Naive thymus-derived CD4-positive, alpha-beta T cell (primary cell): ENCODE measurements at regions not wholly inside any gene's neighbourhood (a gene's known extent, or its start where the extent isn't known, plus 50 kb on each side); places are given as distances from the start of the nearest gene placed in this dataset.

Experiments
- ATAC-seq: fragments of 150-1000 bp; cut with Tn5 transposase; 2 replicates; pipeline ENCODE4 v1.10.0; 2021; ENCODE audit warnings: mild to moderate bottlenecking, moderate library complexity
- CTCF ChIA-PET: fragments of 350-600 bp; sonication (Branson Sonifier 250); formaldehyde crosslinking; loops from one replicate; lab custom pipeline; 2021; ENCODE audit warnings: antibody characterized with exemption; lab: Charles Lee
- POLR2A ChIA-PET: fragments of 350-600 bp; sonication (Branson Sonifier 250); formaldehyde crosslinking; loops from one replicate; lab custom pipeline; 2021; ENCODE audit warnings: antibody characterized with exemption, inconsistent platforms; lab: Charles Lee
- DNase-seq, 9 donors: peaks; one replicate each; pipeline versions ENCODE4 v3.0.0 to v3.0.0-alpha.2; 2020 to 2022; ENCODE audit warnings: mixed read lengths in 1 of 9
- H3K27ac ChIP-seq: one replicate; pipeline ENCODE4 v1.7.0; 2013; ENCODE audit warnings: mild to moderate bottlenecking, low read depth, low read length, moderate library complexity
- H3K27me3 ChIP-seq, 2 donors: one replicate each; pipeline ENCODE4 v1.7.0; 2013; ENCODE audit warnings: low read length in 2 of 2, mild to moderate bottlenecking in 2 of 2, moderate library complexity in 2 of 2; ENCODE audit not compliant: control insufficient read depth in 2 of 2, insufficient read depth in 2 of 2
- H3K36me3 ChIP-seq, 3 experiments: 1 replicate in 2 of 3; 2 replicates in 1 of 3; pipeline ENCODE4 v1.7.0; 2013; ENCODE audit warnings: low read length in 3 of 3, mild to moderate bottlenecking in 3 of 3, moderate library complexity in 1 of 3; ENCODE audit not compliant: insufficient read depth in 3 of 3, control insufficient read depth in 2 of 3
- H3K4me1 ChIP-seq, 2 donors: one replicate each; pipeline ENCODE4 v1.7.0; 2013; ENCODE audit warnings: low read length in 2 of 2, mild to moderate bottlenecking in 2 of 2, moderate library complexity in 1 of 2; ENCODE audit not compliant: control insufficient read depth in 2 of 2, insufficient read depth in 2 of 2
- H3K4me3 ChIP-seq: 2 replicates; pipeline ENCODE4 v1.7.0; 2013; ENCODE audit warnings: mild to moderate bottlenecking, low read length
- H3K9me3 ChIP-seq, 3 experiments: 1 replicate in 2 of 3; 2 replicates in 1 of 3; pipeline ENCODE4 v1.7.0; 2013; ENCODE audit warnings: low read length in 3 of 3; ENCODE audit not compliant: control insufficient read depth in 2 of 3
- H3K27ac Mint-ChIP-seq, 9 donors: one replicate each; pipeline ENCODE4 v1.8.0; 2020 to 2022; ENCODE audit warnings: mixed read lengths in 9 of 9, mild to moderate bottlenecking in 8 of 9, moderate library complexity in 5 of 9, inconsistent platforms in 2 of 9
- H3K27me3 Mint-ChIP-seq, 5 donors: one replicate each; pipeline ENCODE4 v1.8.0; 2021 to 2022; ENCODE audit warnings: mixed read lengths in 5 of 5, mild to moderate bottlenecking in 1 of 5
- H3K36me3 Mint-ChIP-seq, 5 donors: one replicate each; pipeline ENCODE4 v1.8.0; 2020 to 2022; ENCODE audit warnings: mixed read lengths in 5 of 5, mild to moderate bottlenecking in 3 of 5, inconsistent platforms in 1 of 5
- H3K4me1 Mint-ChIP-seq, 7 donors: one replicate each; pipeline ENCODE4 v1.8.0; 2020 to 2022; ENCODE audit warnings: mixed read lengths in 7 of 7, mild to moderate bottlenecking in 3 of 7, inconsistent platforms in 1 of 7
- H3K4me3 Mint-ChIP-seq, 10 donors: one replicate each; pipeline ENCODE4 v1.8.0; 2020 to 2022; ENCODE audit warnings: mild to moderate bottlenecking in 10 of 10, mixed read lengths in 10 of 10, moderate library complexity in 6 of 10, inconsistent platforms in 2 of 10
- H3K9me3 Mint-ChIP-seq, 11 donors: one replicate each; pipeline ENCODE4 v1.8.0; 2020 to 2022; ENCODE audit warnings: mixed read lengths in 11 of 11, mild to moderate bottlenecking in 4 of 11, inconsistent platforms in 1 of 11, moderate library complexity in 1 of 11
- intact Hi-C, 2 donors: fragments of 100-400 bp; cut with micrococcal nuclease; formaldehyde crosslinking; loops; one replicate each; pipeline ENCODE4 v1.15.1; 2023

DNA sequence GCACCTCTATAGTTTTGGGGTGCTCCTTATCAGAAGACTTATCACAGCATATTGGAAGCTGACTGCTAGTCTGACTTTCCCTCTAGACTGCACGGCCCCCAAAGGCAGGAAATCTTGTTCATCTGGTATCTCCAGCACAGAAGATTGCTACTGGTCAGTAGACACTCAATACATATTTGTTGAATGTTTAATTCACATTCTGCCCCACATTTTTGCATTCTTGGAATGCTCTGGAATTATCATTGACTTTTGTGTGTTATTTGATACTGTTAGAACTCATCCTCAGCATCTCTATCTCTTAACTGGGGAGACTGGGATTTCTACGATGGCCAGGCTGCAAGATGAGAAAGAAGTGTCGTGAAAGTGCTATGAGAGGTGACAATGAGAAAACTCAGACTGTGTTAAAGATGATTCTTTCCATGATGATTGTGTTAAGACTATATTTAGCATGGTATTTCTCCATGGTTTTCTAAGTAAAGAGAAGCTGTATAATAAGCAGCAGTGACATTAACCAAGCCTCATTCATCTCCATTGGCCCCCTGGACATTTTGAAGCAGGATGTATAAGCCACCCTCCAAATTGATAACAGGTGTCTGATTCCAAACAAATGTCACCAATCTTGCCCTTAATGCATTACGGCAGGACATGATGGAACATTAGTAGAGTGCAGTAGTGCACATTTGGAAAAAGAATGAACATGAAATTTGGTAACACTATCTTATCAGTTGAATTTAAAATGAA is 440.9 kb downstream of the RFC3 start:
- ATAC-seq (no peak), DNase-seq (no peak)
- H3K4me3 ChIP-seq: no peak overlapping the region
- no peaks in the 10 kb centered on the region for H3K4me1 ChIP-seq
- H3K9me3 ChIP-seq: no peaks in the 10 kb centered on the region
- no peaks in the 10 kb centered on the region for H3K36me3 ChIP-seq
- no peak overlapping the region for H3K27ac Mint-ChIP-seq
- no peak overlapping the region for H3K4me3 Mint-ChIP-seq
- no peaks in the 10 kb centered on the region for H3K27me3 ChIP-seq
- ChIA-PET POLR2A (no interaction called here), CTCF (no interaction called here)
- no peak overlapping the region for H3K27ac ChIP-seq
- H3K9me3 Mint-ChIP-seq: peaks cover 3 to 18% (median 6%) of the 10 kb centered on the region in 11 donors
- no peaks in the 10 kb centered on the region for H3K36me3 Mint-ChIP-seq
- peaks cover 0 to 5% (median 0%) of the 10 kb centered on the region in 7 donors for H3K4me1 Mint-ChIP-seq
- intact Hi-C loops: no loop called here
- H3K27me3 Mint-ChIP-seq: peaks cover 0 to 10% (median 0%) of the 10 kb centered on the region in 5 donors

GRCh38 chr13:34263681-34264080 is 445.7 kb downstream of the RFC3 start:
- H3K9me3 Mint-ChIP-seq: peaks cover 0 to 8% (median 2%) of the 10 kb centered on the region in 11 donors
- Histone ChIP-seq H3K9me3 (no peaks in the 10 kb centered on the region), H3K4me3 (no peak overlapping the region), H3K27ac (no peak overlapping the region), H3K27me3 (no peaks in the 10 kb centered on the region), H3K4me1 (no peaks in the 10 kb centered on the region), H3K36me3 (no peaks in the 10 kb centered on the region)
- H3K36me3 Mint-ChIP-seq: no peaks in the 10 kb centered on the region
- H3K4me3 Mint-ChIP-seq: no peak overlapping the region
- DNase-seq: no peak
- POLR2A ChIA-PET: no interaction called here
- no peak for ATAC-seq
- H3K27ac Mint-ChIP-seq: no peak overlapping the region
- H3K4me1 Mint-ChIP-seq: no peaks in the 10 kb centered on the region
- CTCF ChIA-PET: no interaction called here
- H3K27me3 Mint-ChIP-seq: no peaks in the 10 kb centered on the region
- intact Hi-C loops: no loop called here

- H3K4me1 Mint-ChIP-seq: no peaks in the 10 kb centered on the region
- H3K9me3 ChIP-seq: no peaks in the 10 kb centered on the region
- H3K36me3 ChIP-seq: no peaks in the 10 kb centered on the region
- ChIA-PET POLR2A (no interaction called here), CTCF (no interaction called here)
- no peaks in the 10 kb centered on the region for H3K27me3 Mint-ChIP-seq
- no peak overlapping the region for H3K4me3 ChIP-seq
- ATAC-seq: no peak
- no peaks in the 10 kb centered on the region for H3K4me1 ChIP-seq
- H3K36me3 Mint-ChIP-seq: no peaks in the 10 kb centered on the region
- H3K27me3 ChIP-seq: no peaks in the 10 kb centered on the region
- peaks cover 0 to 5% (median 0%) of the 10 kb centered on the region in 11 donors for H3K9me3 Mint-ChIP-seq
- DNase-seq: no peak
- H3K27ac ChIP-seq: no peak overlapping the region
- H3K4me3 Mint-ChIP-seq: no peak overlapping the region
- no peak overlapping the region for H3K27ac Mint-ChIP-seq
- intact Hi-C loops: no loop called here
Measured at GRCh38 chr13:34265046-34265679, 447.2 kb downstream of the RFC3 start.

- no peaks in the 10 kb centered on the region for H3K36me3 ChIP-seq
- ChIA-PET POLR2A (no interaction called here), CTCF (no interaction called here)
- Mint-ChIP-seq H3K27ac (no peak overlapping the region), H3K27me3 (no peaks in the 10 kb centered on the region), H3K4me3 (no peak overlapping the region), H3K4me1 (no peaks in the 10 kb centered on the region), H3K36me3 (no peaks in the 10 kb centered on the region), H3K9me3 (peaks cover 0 to 8% (median 1%) of the 10 kb centered on the region in 11 donors)
- no peak overlapping the region for H3K27ac ChIP-seq
- intact Hi-C loops: no loop called here
- no peaks in the 10 kb centered on the region for H3K4me1 ChIP-seq
- no peaks in the 10 kb centered on the region for H3K9me3 ChIP-seq
- DNase-seq (no peak), ATAC-seq (no peak)
- no peaks in the 10 kb centered on the region for H3K27me3 ChIP-seq
- H3K4me3 ChIP-seq: no peak overlapping the region
Measured at GRCh38 chr13:34276764-34277163, 458.8 kb downstream of the RFC3 start.

GRCh38 chr13:34277936-34278335 is 460.0 kb downstream of the RFC3 start:
- Histone ChIP-seq H3K4me3 (no peak overlapping the region), H3K36me3 (no peaks in the 10 kb centered on the region), H3K27me3 (no peaks in the 10 kb centered on the region), H3K9me3 (no peaks in the 10 kb centered on the region), H3K4me1 (no peaks in the 10 kb centered on the region), H3K27ac (no peak overlapping the region)
- intact Hi-C loops: no loop called here
- H3K4me1 Mint-ChIP-seq: no peaks in the 10 kb centered on the region
- H3K9me3 Mint-ChIP-seq: peaks cover 0 to 14% (median 5%) of the 10 kb centered on the region in 11 donors
- no peaks in the 10 kb centered on the region for H3K27me3 Mint-ChIP-seq
- H3K27ac Mint-ChIP-seq: no peak overlapping the region
- no peak for ATAC-seq
- CTCF ChIA-PET: no interaction called here
- peaks cover 0 to 5% (median 0%) of the 10 kb centered on the region in 5 donors for H3K36me3 Mint-ChIP-seq
- POLR2A ChIA-PET: no interaction called here
- DNase-seq: no peak
- no peak overlapping the region for H3K4me3 Mint-ChIP-seq

DNA sequence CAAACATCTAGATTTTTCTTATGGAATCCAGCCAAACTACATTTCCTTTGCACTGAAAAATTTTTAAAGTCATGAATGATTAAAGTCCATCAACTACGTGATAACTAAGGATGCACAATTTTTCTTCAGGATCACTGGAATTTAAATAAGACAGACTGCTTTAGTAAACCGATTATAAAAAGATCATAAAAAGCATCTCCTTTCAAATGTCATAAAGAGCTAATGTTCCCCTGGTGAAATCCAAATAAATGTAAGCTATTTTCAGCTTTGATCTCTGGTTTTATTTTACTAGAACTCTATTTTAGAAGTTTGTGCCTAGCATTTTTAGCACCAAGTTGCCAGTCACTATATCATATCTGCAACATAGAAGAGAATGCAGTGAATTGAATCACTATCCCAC is 460.8 kb downstream of the RFC3 start:
- POLR2A ChIA-PET: no interaction called here
- CTCF ChIA-PET: no interaction called here
- H3K27me3 Mint-ChIP-seq: no peaks in the 10 kb centered on the region
- Histone ChIP-seq H3K27ac (no peak overlapping the region), H3K9me3 (no peaks in the 10 kb centered on the region), H3K36me3 (no peaks in the 10 kb centered on the region), H3K4me3 (no peak overlapping the region), H3K27me3 (no peaks in the 10 kb centered on the region), H3K4me1 (no peaks in the 10 kb centered on the region)
- intact Hi-C loops: no loop called here
- peaks cover 0 to 14% (median 8%) of the 10 kb centered on the region in 11 donors for H3K9me3 Mint-ChIP-seq
- ATAC-seq: no peak
- H3K27ac Mint-ChIP-seq: no peak overlapping the region
- no peaks in the 10 kb centered on the region for H3K4me1 Mint-ChIP-seq
- no peak for DNase-seq
- H3K36me3 Mint-ChIP-seq: peaks cover 0 to 5% (median 0%) of the 10 kb centered on the region in 5 donors
- no peak overlapping the region for H3K4me3 Mint-ChIP-seq

DNA sequence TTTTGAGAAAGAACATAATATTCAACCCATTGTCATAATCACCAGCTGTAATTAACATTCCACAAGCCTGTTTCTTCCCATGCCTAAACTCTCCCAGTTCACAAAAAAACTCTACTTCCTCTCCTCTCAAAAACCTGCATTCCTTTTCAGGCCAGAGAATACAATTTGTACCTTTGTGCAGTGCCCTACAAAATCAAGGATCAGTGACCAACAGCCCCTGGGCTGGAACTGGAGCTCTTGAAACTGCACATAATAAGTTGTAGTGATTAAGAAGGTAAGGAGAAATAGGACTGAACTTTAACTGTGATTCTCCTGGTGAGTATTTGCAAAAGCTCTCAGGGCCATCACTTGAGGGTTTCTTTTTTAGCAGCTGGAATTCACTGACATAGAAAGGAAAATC is 472.7 kb downstream of the RFC3 start:
- H3K9me3 ChIP-seq: no peaks in the 10 kb centered on the region
- no peak overlapping the region for H3K4me3 ChIP-seq
- H3K27me3 ChIP-seq: no peaks in the 10 kb centered on the region
- ChIA-PET CTCF (no interaction called here), POLR2A (no interaction called here)
- H3K36me3 Mint-ChIP-seq: no peaks in the 10 kb centered on the region
- H3K36me3 ChIP-seq: no peaks in the 10 kb centered on the region
- H3K4me1 ChIP-seq: no peaks in the 10 kb centered on the region
- ATAC-seq: no peak
- H3K27me3 Mint-ChIP-seq: no peaks in the 10 kb centered on the region
- H3K27ac ChIP-seq: no peak overlapping the region
- no peaks in the 10 kb centered on the region for H3K4me1 Mint-ChIP-seq
- no peak overlapping the region for H3K27ac Mint-ChIP-seq
- no peak overlapping the region for H3K4me3 Mint-ChIP-seq
- no peak for DNase-seq
- H3K9me3 Mint-ChIP-seq: peaks cover 0 to 4% (median 0%) of the 10 kb centered on the region in 11 donors
- intact Hi-C loops: no loop called here
